Activated CD4-positive, alpha-beta T cell treated with anti-CD3 and anti-CD28 coated beads, Interleukin-2, amount 50 U/mL, for 24 hours (primary cell): ENCODE measurements at regions not wholly inside any gene's neighbourhood (a gene's known extent, or its start where the extent isn't known, plus 50 kb on each side); places are given as distances from the start of the nearest gene placed in this dataset.

Experiments
- DNase-seq, 2 donors: peaks; one replicate each; pipeline ENCODE4 v3.0.0-alpha.2; 2020; ENCODE audit warnings: low read depth in 1 of 2, low spot score in 1 of 2

DNA sequence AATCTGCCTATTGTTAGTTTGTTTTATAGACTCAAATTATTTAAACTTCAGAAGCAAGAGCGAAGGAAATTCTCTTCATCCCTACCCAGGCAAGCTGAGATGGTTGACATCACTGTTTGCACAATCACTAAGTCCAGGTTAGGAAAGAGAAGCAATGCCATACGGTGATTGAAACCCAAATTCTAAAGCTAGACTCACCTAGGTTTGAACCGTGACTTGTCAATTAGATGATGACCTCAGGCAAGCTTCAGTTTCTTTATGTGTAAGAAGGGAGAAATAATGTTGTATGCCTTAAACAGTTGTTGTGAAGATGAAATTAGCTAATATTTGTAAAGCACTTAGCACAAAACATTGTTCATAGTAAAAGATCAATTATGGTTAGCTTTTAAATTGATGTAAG is 96.5 kb upstream of the ANKRD55 start:
- no peak for DNase-seq

DNA sequence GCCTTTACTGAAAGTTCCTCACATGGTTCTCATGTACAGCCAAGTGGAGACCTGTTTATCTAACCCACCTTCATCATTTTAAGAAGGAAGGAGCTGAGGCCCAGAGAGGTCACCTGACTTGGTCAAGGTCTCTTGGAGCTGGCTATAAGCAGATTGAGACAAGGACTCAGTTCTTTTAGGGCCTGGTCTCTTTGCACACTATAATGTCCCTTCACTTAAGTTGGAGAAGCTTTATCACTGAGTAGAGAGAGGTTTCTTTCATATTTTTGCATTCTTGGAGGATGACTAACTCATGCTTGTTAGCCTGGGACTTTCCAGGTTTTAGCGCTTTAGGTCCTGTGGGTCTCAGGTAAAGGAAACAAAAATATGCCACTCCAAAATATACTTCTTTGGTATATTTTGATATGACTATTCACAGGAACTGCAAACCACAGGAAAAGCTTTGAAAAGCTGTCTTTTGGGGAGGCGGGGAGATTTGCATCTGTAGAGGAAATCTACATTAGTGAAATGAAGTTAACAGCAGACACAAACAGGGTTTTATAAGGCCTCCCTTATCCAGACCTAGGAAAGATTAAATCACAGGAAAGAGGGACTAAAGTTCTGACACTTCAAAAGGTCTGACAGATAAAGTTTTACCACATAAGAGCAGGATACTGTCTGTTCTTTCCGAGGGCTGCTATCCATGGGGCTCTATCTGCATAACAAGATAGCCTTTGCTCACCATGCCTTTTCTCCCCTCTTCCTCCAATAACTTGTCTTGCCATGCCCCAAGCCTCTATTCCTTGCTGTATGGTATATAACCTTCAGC is 95.8 kb upstream of the ANKRD55 start:
- peak in 1 of 2 donors; percentile 72 for DNase-seq

DNA sequence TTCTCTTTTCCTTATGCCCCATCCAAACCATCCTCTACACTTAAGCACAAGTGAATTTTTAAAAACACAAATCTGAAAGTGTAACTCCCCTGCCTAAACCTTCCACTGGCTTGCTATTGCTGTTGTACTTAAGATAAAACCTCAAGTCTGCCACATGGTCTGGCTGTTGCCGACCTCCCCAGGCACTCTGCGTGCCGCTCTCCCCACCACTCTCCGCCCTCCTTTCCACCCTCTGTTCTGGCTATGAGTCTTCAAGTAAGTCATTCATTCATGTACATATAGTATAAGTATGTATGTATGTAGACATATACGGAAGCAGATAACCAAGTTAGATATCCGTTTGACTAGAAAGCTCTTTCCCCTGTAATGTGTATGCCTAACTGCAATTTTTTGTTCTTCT is 94.7 kb upstream of the ANKRD55 start:
- DNase-seq = peak in 1 of 2 donors; percentile 79

GRCh38 chr5:56326770-56327169 is 93.6 kb upstream of the ANKRD55 start:
- no peak for DNase-seq

GRCh38 chr5:56326116-56326515 is 93.0 kb upstream of the ANKRD55 start:
- DNase-seq = no peak

DNA sequence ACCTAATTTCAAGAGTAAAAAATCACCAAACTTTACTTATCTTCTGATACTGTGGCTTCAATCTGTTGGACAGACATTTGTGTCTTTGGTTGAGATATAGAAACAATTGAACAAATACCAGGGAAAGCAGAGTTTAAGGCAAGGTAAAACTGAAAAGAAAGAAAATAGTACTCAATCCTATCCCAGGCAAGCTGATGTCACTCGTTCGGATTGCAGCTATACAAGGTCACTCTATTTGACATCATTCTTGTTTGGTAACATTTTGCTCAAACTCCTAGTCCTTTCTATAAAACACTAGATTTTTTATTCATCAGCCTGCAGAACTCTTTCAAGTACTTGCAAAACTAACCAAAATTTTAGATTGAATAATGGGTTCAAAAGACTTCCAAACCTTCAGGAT is 91.9 kb upstream of the ANKRD55 start:
- no peak for DNase-seq

DNA sequence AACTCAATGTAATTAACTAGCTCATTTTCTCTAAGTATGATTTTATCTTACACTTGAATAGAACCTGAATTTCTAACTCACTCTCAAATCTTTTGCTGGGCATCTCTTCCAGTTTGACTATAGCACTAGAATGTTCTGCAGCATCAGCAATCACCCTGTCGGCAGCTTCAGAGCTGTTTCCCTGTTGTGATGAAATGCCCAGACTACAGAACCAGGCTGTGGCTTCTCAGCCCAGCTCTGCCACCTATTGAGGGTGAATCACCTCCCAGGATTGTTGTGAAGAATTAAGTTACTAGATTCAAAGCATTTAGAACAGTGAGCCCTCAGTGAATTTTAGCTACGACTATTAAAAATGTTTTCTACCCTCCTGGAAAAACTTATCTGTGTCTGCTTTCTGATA is 90.4 kb upstream of the ANKRD55 start:
- DNase-seq = peak in 1 of 2 donors; percentile 25

GRCh38 chr5:56322592-56322991 is 89.5 kb upstream of the ANKRD55 start:
- no peak for DNase-seq

GRCh38 chr5:56321236-56321881 is 88.2 kb upstream of the ANKRD55 start:
- peak in 1 of 2 donors; percentile 32 for DNase-seq

DNA sequence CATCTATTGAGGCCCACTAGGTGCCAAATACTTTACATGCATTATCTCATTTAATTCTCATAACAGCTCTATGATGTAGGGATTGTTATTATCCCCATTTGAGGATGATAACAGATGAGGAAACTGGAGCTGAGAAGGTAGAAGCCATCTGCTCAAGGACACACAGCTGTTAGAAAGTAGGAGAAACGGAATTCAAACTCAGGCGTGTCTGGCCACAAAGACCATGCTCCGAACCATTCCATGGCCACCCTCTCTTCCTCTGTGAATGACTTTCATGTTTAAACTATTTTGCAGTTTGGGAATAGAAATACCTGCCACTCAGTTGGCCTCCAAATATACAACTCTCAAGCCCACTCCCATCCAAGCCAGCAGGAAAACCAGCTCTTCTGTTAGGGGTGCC is 87.6 kb upstream of the ANKRD55 start:
- no peak for DNase-seq

DNA sequence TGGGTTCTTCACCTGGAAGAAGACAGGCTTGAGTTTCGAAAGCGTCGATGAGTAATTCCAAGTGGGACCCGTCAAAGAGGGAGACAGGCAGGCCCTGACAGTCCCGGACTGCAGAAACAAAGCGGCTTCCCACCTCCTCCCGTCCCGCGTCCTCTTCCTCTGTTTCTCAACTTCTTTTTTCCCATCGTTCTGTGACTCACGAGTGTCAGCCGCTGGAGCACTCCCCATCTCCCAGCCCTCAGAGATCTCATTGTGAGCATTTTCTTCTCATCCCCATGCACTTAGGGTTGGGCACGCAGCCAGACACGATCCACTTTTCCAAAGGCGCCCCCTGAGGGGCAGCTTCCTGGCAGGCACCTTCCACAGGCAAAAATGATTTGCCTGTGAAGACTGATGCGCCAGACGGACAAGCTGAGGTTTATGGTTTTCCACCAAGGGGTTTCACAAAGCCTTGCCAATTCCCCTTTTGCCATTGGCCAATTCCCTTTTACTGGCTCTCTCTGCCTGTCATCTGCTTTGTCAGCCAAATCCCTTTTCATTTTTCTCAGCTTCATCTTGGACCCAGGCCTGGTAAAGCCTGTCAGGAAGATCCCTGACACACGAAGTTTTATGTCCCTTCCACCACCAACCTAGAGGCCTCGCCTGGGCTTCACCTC is 86.5 kb upstream of the ANKRD55 start:
- DNase-seq = no peak

DNA sequence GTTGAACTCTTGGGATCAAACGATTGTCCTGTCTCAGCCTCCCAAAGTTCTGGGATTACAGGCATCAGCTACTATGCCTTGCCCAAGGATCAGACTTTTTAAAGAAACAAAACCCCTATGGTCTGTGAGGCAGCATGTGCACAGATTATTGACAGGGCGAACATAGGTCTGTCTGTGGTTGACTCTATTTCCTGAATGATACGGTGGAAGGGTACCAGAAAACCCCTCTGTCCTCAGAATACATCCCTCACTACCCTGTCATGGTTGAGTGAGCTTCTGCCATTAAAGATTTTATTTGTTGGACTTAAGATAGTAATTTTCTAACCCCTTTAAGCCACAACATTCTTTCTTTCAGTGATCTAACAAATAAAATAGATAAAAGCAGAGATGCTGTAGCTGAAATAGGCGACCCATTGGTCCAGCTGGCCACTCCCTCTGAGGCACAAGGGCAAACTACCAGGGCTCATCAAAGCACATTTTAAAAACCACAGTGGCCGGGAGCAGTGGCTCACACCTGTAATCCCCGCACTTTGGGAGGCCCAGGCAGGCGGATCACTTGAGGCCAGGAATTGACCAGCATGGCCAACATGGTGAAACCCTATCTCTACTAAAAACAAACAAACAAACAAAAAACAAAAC is 84.9 kb upstream of the ANKRD55 start:
- DNase-seq = no peak

DNA sequence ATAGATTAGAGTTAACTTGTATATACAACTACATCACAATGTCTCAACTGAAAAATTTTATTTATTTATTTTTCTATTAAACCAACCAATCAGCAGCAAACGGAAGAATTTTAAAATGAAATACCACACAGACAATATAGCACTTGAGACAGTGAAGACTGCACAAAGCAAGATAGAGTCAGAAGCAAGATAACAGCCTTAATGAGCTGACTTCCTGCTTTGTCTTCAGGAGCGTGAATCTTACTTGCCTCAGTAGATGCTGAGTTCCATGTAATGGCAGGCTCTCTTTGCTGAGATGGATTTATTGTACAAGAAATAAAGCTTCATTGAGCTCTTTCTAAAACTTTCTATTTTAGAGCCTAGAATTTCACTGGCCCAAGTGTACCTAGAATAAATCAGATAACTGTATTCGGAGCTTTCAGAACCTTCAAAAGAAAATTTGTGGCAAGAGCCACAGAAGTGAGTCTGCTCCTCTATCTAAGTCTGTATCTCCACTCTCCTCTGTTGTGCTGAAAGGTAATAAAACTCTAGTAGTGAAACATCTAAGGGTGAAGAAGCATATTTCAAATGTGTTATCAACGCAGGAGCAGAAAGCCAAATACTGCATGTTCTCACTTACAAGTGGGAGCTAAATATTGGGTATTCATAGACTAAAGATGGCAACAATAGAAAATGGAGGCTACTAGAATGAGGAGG is 83.3 kb upstream of the ANKRD55 start:
- DNase-seq = no peak

DNA sequence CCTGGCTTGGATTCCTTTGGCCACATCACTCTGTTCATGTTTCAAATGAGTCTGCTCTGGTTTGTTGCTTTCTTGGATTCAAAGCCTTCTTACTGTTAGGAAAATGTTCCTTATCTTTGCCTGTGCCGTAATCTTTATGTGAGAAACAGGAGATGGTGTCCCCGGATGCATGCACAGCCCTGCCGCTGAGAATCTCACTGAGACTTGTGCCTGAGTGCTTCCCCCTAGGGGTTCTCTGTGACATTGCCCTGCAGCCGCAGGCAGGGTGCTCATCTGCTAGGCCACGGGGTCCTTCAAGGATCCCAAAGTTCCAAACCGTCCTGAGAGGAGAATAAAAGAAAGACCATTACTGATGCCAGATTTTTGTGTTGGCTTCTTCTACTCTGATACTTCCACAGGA is 81.4 kb upstream of the ANKRD55 start:
- DNase-seq = no peak

DNA sequence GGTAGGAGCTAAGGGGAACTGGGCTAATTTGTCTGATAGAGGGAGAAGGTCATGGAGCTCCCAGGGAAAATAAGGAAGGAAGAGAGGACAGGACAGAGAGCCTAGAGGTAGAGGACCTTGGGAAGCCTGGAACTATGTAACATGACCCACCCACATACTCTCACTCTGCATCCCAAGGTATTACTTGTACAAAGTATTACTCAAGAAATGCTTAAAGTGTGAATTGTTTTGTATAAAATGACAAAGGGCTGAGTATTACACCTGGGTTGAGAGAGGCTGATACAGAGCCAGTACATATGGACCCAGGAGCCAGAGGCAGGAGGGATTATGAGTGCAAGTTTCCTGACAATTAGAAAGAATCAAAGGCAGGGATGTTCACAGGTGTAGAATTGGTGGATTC is 80.5 kb upstream of the ANKRD55 start:
- no peak for DNase-seq

- DNase-seq = peak in 1 of 2 donors; percentile 16
Measured at GRCh38 chr5:56313004-56313531, 79.9 kb upstream of the ANKRD55 start.

GRCh38 chr5:56311306-56311905 is 78.3 kb upstream of the ANKRD55 start:
- DNase-seq = no peak

GRCh38 chr5:56310711-56311204 is 77.6 kb upstream of the ANKRD55 start:
- no peak for DNase-seq

DNA sequence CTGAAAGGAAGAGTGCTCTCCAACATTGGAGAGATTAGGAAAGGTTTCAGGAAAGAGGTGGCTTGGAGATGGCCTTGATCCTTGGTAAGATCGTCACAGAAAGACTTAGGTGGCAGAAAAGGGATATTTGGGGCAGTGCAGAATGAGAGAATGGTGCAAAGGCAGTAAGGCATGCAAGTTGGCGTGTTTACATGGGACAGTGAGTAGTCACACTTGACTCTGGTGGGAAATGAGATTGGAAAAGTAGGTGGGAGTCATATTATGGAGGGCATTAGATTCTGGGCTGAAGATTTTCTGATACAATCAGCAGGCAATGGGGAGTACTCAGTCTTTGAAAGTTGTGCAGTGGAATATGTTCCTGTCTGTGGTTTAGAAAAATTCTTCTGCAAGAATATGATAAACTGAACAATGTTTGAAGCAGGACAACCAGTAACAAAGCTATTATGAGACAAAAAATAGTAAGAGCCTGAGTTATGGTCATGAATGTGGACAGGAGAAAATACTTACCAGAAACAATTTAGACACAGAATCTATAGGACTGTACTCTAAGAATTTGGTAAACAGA is 76.2 kb upstream of the ANKRD55 start:
- DNase-seq = no peak
